ENCODE measurements at regions not wholly inside any gene's neighbourhood (a gene's known extent, or its start where the extent isn't known, plus 50 kb on each side); places are given as distances from the start of the nearest gene placed in this dataset.
A peak's percentile ranks its signal among the peaks of the same experiment; 100 is the strongest.

DNA sequence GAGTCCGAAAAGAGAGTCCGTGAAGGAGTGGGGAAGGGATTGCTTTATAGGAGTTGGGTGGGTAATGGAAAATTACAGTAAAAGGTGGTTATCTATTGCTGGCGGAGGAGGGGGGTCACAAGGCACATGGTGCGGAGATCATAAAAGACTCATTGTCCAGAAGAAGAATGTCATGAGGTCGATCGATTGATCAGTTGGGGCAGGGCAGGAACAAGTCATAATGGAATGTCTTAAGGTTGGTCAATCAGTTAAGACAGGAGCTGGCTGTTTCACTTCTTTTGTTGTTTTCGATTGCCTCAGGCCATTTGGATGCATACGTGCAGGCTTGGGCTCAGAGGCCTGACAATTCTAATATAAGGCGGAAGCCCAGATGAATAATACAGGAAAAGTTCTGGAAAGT is 473.0 kb upstream of the TNP1 start:
- Histone ChIP-seq H3K4me3 (ENCODE audit: low read length) (no peak overlapping the region), H3K27ac (ENCODE audit: low read depth, low read length) (no peak overlapping the region), H3K27me3 (ENCODE audit: insufficient read depth, low read length) (no peaks in the 10 kb centered on the region), H3K9me3 (ENCODE audit: insufficient read depth, low read depth, low read length) (no peaks in the 10 kb centered on the region), H3K36me3 (ENCODE audit: insufficient read depth, low read length) (no peaks in the 10 kb centered on the region), H3K4me1 (ENCODE audit: insufficient read depth, low read length) (peaks cover 28% of the 10 kb centered on the region), H3K9ac (ENCODE audit: low read depth, low read length) (no peak overlapping the region)
- 90% methylated on average over 9 of the region's 9 CpGs for WGBS

DNA sequence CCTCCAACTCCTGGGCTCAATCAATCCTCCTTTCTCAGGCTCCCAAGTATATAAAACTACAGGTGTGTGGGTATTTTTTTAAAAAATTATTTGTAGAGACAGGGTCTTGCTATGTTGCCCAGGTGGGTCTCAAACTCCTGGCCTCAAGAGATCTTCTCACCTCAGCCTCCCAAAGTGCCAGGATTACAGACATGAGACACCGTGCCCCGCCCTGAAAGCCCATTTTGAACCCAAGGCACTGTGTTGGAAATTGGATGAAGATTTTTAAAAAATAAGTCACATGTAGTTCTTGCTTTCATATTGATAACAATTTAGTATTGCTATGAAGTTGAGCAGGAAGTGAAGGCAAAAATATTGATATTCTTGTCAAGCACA is 472.5 kb upstream of the TNP1 start:
- WGBS: 100% methylated on average over 2 of the region's 2 CpGs
- H3K9ac ChIP-seq (ENCODE audit: low read depth, low read length): no peak overlapping the region
- no peaks in the 10 kb centered on the region for H3K36me3 ChIP-seq (ENCODE audit: insufficient read depth, low read length)
- no peaks in the 10 kb centered on the region for H3K27me3 ChIP-seq (ENCODE audit: insufficient read depth, low read length)
- peaks cover 25% of the 10 kb centered on the region for H3K4me1 ChIP-seq (ENCODE audit: insufficient read depth, low read length)
- H3K27ac ChIP-seq (ENCODE audit: low read depth, low read length): no peak overlapping the region
- no peak overlapping the region for H3K4me3 ChIP-seq (ENCODE audit: low read length)
- no peaks in the 10 kb centered on the region for H3K9me3 ChIP-seq (ENCODE audit: insufficient read depth, low read depth, low read length)

DNA sequence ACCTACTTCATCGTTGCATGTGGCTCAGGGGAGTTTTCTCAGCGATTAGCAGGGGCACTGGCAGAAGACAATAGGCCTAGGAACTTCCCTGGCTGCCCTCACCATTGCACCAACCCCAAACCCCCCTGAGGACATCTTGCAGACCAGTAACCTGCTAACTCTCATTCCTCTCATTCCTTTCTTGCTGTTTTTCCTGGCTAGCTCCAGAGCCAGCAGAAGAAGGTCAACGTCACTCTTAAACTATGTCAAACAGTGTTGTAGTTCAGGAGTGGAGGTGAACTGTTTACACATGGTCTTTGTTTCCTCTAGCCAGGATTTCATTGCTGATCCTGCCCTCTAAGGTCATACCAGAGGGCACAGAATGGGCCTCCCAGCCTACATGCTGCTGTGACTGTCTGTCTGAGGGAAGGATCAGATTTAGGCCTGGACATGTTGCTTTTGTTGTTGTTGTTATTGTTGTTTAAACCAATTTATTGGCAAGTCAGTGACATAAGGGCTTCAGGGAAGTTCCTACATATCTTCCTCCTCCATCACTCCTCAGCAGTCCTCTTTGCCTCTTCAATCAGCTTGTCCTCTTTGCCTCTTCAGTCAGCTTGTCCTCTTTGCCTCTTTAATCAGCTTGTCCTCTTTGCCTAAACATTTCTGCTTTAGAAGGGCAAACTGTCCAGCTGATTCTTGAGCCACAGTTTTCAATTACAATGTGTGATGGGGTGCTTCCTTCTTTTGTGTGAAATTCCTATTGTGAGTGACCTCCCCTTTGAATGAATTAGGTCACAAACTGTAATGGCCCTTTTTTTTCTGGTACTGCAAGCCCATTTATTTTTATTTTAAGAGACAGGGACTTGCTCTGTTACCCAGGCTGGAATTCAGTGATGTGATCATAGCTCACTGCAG is 471.9 kb upstream of the TNP1 start:
- Histone ChIP-seq H3K4me3 (ENCODE audit: low read length) (no peak overlapping the region), H3K36me3 (ENCODE audit: insufficient read depth, low read length) (no peaks in the 10 kb centered on the region), H3K27ac (ENCODE audit: low read depth, low read length) (no peak overlapping the region), H3K9ac (ENCODE audit: low read depth, low read length) (peak overlapping the region; percentile 33; the same call in 1 of the 2 replicates), H3K4me1 (ENCODE audit: insufficient read depth, low read length) (peaks cover 24% of the 10 kb centered on the region), H3K27me3 (ENCODE audit: insufficient read depth, low read length) (no peaks in the 10 kb centered on the region), H3K9me3 (ENCODE audit: insufficient read depth, low read depth, low read length) (no peaks in the 10 kb centered on the region)
- 61% methylated on average over 3 of the region's 3 CpGs for WGBS

DNA sequence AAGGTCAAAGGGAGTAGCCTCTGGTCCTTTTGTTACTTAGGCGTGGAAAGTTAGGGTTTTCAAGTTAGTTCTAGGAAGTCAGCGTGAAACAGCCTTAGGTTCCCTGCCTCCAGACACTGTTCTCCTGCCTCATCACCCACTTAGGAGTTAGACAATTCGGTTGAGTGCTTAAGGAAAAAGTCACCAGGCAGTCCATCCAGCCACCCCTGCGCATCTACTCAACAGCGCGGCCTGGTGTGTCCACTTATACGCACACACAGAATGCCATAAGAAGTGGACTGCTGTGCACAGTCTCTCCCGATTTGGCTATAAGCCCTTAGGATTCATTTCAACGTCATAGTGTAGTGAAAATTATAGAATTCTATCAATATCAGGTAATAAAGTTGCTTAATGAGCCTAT is 470.8 kb upstream of the TNP1 start:
- Histone ChIP-seq H3K4me1 (ENCODE audit: insufficient read depth, low read length) (peaks cover 28% of the 10 kb centered on the region), H3K36me3 (ENCODE audit: insufficient read depth, low read length) (no peaks in the 10 kb centered on the region), H3K4me3 (ENCODE audit: low read length) (no peak overlapping the region), H3K27ac (ENCODE audit: low read depth, low read length) (no peak overlapping the region), H3K9ac (ENCODE audit: low read depth, low read length) (no peak overlapping the region), H3K9me3 (ENCODE audit: insufficient read depth, low read depth, low read length) (no peaks in the 10 kb centered on the region), H3K27me3 (ENCODE audit: insufficient read depth, low read length) (no peaks in the 10 kb centered on the region)
- WGBS: 96% methylated on average over 9 of the region's 9 CpGs

DNA sequence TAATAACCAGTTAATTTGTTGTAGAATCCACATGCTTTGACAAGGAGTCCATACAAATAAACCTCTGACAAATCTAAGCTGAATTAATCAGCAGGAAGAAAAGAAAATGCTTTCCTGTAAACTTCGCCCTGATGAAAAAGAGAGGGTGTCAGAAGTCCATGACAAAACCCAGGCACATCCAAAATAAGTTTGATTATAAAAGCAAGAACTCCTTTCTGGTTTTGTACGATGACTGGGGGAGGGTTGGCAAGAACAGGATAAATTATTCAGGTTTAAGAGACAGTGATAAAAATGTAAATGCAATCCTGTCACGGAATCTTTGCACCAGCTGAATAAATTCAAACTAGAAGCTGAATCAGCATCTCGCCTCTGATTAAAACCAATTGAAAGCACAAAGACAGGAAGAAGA is 469.2 kb upstream of the TNP1 start:
- H3K4me1 ChIP-seq (ENCODE audit: insufficient read depth, low read length): peaks cover 18% of the 10 kb centered on the region
- WGBS: 97% methylated on average over 4 of the region's 4 CpGs
- no peak overlapping the region for H3K9ac ChIP-seq (ENCODE audit: low read depth, low read length)

DNA sequence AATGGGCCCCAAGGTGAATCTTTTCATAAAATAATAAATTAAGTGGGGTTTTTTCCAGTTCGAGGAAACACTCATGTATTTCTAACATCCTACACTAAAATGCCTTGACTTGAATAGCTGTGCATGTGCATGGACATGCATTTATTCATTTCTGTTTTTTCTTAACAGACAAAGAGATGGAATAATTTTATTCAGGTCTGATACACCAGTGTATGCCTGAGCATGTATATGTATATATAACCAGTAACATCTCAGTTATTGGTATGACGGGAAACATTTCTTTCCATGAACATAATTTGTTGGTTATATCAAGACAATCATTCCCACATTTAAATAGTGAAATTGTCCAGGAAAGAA is 468.7 kb upstream of the TNP1 start:
- Histone ChIP-seq H3K27ac (ENCODE audit: low read depth, low read length) (no peak overlapping the region), H3K36me3 (ENCODE audit: insufficient read depth, low read length) (no peaks in the 10 kb centered on the region)
- WGBS: no CpG with 5 or more reads among the region's 2 CpGs

More for the DNA sequence above, 469.2 kb upstream of the TNP1 start:
- H3K27me3 ChIP-seq (ENCODE audit: insufficient read depth, low read length): no peaks in the 10 kb centered on the region
- peaks cover 1% of the 10 kb centered on the region; the same call in 1 of the 2 replicates for H3K9me3 ChIP-seq (ENCODE audit: insufficient read depth, low read depth, low read length)
- no peaks in the 10 kb centered on the region for H3K36me3 ChIP-seq (ENCODE audit: insufficient read depth, low read length)
- no peak overlapping the region for H3K4me3 ChIP-seq (ENCODE audit: low read length)
- no peak overlapping the region for H3K27ac ChIP-seq (ENCODE audit: low read depth, low read length)

DNA sequence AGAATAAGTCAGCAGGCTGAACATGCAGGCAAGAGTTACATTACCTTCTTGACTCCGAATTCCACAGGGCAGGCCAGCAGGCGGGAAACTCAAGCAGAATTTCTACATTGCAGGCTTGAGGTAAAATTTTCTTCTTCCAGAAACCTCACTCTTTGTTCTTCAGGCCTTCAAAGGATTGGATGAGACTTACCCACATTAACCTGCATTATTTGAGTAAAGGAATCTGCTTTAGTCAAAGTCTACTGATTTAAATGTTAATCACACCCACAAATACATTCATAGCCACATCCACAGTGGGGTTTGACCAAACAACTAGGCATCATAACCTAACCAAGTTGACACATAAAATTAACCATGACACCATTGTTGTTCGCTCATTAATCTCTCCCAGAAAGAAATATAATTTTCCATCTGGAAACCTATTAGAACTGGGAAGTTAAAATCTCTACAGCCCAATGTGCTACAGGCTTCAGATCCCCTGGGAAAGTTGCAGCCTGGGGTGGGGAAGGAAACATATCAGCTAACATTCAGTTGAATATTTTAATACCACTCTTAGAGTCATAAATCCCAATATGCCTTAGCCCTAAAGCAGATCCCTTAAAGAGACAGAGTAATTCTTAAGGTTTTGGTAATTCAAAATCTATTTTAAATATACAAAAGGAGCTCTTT is 468.2 kb upstream of the TNP1 start:
- H3K4me3 ChIP-seq (ENCODE audit: low read length): no peak overlapping the region
- H3K9ac ChIP-seq (ENCODE audit: low read depth, low read length): no peak overlapping the region
- no peak overlapping the region for H3K27ac ChIP-seq (ENCODE audit: low read depth, low read length)
- peaks cover 18% of the 10 kb centered on the region for H3K4me1 ChIP-seq (ENCODE audit: insufficient read depth, low read length)
- 86% methylated on average over 3 of the region's 3 CpGs for WGBS
- peaks cover 4% of the 10 kb centered on the region; the same call in 1 of the 2 replicates for H3K9me3 ChIP-seq (ENCODE audit: insufficient read depth, low read depth, low read length)
- no peaks in the 10 kb centered on the region for H3K27me3 ChIP-seq (ENCODE audit: insufficient read depth, low read length)
- H3K36me3 ChIP-seq (ENCODE audit: insufficient read depth, low read length): no peaks in the 10 kb centered on the region

More for the DNA sequence above, 468.7 kb upstream of the TNP1 start:
- Histone ChIP-seq H3K9me3 (ENCODE audit: insufficient read depth, low read depth, low read length) (peaks cover 4% of the 10 kb centered on the region; the same call in 1 of the 2 replicates), H3K9ac (ENCODE audit: low read depth, low read length) (no peak overlapping the region), H3K4me1 (ENCODE audit: insufficient read depth, low read length) (peaks cover 18% of the 10 kb centered on the region), H3K27me3 (ENCODE audit: insufficient read depth, low read length) (no peaks in the 10 kb centered on the region), H3K4me3 (ENCODE audit: low read length) (no peak overlapping the region)

DNA sequence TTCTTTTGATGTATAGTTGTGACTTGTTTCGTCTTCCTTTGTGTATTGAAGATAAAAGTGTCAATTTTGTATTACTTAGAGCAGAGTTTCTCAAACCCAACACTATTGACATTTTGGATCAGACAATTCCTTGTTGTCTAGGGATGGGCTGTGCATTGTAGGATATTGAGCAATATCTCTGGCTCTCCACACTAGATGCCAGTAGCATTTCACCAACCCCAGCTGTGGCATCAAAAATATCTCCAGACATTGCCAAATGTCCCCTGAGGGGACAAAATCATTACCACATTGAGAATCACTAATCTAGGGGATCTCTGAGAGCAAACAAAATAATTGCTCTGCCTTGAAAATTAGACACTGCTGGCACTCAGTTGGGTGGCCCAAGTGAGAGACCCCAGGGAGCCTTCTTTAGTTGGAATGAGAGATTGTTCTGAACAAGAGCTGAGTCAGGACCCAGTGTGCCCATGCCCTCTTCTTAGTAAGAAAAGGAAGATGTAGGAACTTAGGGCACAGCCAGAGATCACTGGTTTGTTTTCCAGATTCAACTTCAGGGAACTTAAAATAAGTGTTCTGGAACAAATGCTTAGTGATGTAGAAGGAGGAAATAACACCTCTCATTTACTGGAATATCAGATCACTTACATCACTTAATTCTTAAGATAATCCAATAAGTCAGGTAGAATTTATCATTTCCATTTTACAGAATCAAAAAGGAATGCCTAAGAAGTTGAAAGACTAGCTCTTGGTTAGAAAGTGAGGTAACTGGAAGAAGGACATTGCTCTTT is 466.6 kb upstream of the TNP1 start:
- H3K4me1 ChIP-seq (ENCODE audit: insufficient read depth, low read length): peaks cover 11% of the 10 kb centered on the region
- no peaks in the 10 kb centered on the region for H3K27me3 ChIP-seq (ENCODE audit: insufficient read depth, low read length)
- H3K9me3 ChIP-seq (ENCODE audit: insufficient read depth, low read depth, low read length): peaks cover 4% of the 10 kb centered on the region; the same call in 1 of the 2 replicates
- H3K36me3 ChIP-seq (ENCODE audit: insufficient read depth, low read length): no peaks in the 10 kb centered on the region
- no peak overlapping the region for H3K27ac ChIP-seq (ENCODE audit: low read depth, low read length)
- H3K9ac ChIP-seq (ENCODE audit: low read depth, low read length): no peak overlapping the region
- WGBS: 77% methylated on average over 1 of the region's 1 CpG
- H3K4me3 ChIP-seq (ENCODE audit: low read length): no peak overlapping the region

DNA sequence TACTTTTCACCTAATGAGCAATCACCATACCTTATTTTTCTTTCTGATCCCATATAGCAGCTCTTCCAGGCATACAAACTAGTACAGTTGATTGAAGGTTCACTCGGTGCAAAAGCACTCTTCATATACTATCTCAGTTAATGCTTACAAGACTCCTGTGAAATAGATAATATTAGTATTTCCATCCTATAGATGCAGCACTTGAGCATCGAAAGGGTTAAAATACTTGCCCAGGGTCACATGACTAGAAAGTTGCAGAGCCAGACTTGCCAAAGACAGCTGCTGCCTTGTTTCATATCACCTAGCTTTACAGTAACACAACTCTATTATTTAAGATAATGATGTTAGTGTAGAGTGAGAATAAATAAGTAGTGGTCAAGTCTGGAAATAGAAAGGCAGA is 466.0 kb upstream of the TNP1 start:
- Histone ChIP-seq H3K27ac (ENCODE audit: low read depth, low read length) (no peak overlapping the region), H3K9ac (ENCODE audit: low read depth, low read length) (no peak overlapping the region), H3K4me3 (ENCODE audit: low read length) (no peak overlapping the region), H3K9me3 (ENCODE audit: insufficient read depth, low read depth, low read length) (peaks cover 4% of the 10 kb centered on the region; the same call in 1 of the 2 replicates), H3K27me3 (ENCODE audit: insufficient read depth, low read length) (no peaks in the 10 kb centered on the region), H3K36me3 (ENCODE audit: insufficient read depth, low read length) (no peaks in the 10 kb centered on the region), H3K4me1 (ENCODE audit: insufficient read depth, low read length) (peaks cover 6% of the 10 kb centered on the region; the same call in 1 of the 2 replicates)
- WGBS: 86% methylated on average over 2 of the region's 2 CpGs

DNA sequence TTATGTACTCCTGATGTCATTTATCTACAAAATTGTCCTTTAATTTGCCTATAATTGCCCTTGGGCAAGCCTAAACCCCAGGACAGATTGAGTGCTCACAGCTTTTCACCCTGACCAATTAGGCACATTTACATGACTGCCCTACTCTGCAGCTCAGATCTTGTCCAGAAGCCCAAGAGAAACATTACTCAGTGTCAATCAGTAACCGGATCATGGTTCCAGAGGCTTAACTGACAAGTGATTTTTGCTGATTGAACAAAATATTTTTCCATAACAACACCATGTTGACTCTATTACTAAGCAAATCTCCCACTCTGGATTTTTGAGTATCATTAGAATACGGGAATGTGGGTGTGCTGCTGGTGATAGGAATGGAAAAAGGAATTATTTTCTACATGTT is 465.4 kb upstream of the TNP1 start:
- Histone ChIP-seq H3K9ac (ENCODE audit: low read depth, low read length) (no peak overlapping the region), H3K9me3 (ENCODE audit: insufficient read depth, low read depth, low read length) (peaks cover 4% of the 10 kb centered on the region; the same call in 1 of the 2 replicates), H3K36me3 (ENCODE audit: insufficient read depth, low read length) (no peaks in the 10 kb centered on the region), H3K4me3 (ENCODE audit: low read length) (no peak overlapping the region), H3K27me3 (ENCODE audit: insufficient read depth, low read length) (no peaks in the 10 kb centered on the region), H3K4me1 (ENCODE audit: insufficient read depth, low read length) (peaks cover 6% of the 10 kb centered on the region; the same call in 1 of the 2 replicates), H3K27ac (ENCODE audit: low read depth, low read length) (no peak overlapping the region)
- 100% methylated on average over 1 of the region's 2 CpGs for WGBS

DNA sequence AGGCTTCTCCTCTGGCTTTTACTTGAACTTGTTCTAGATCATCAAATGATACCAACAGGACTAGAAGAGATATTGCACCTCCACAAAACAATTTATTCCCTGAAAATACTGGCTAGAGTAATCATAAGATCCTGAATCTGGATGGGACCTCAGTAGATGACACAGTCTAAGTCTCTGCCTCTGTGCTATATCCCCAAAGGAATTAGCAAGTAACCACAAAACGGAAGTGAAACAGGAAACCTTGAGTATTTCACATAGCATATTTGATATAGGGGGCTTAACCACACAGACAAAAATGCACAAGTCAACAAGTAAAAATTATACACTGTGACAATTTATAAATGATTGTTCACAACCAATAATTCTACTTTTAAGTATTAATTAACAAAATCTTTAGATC is 456.9 kb upstream of the TNP1 start:
- no peak overlapping the region for H3K9ac ChIP-seq (ENCODE audit: low read depth, low read length)
- H3K36me3 ChIP-seq (ENCODE audit: insufficient read depth, low read length): no peaks in the 10 kb centered on the region
- H3K9me3 ChIP-seq (ENCODE audit: insufficient read depth, low read depth, low read length): peaks cover 3% of the 10 kb centered on the region; the same call in 1 of the 2 replicates
- H3K4me3 ChIP-seq (ENCODE audit: low read length): no peak overlapping the region
- no peaks in the 10 kb centered on the region for H3K4me1 ChIP-seq (ENCODE audit: insufficient read depth, low read length)
- 100% methylated on average over 1 of the region's 1 CpG for WGBS
- H3K27me3 ChIP-seq (ENCODE audit: insufficient read depth, low read length): no peaks in the 10 kb centered on the region
- no peak overlapping the region for H3K27ac ChIP-seq (ENCODE audit: low read depth, low read length)
